ENCODE measurements at regions not wholly inside any gene's neighbourhood (a gene's known extent, or its start where the extent isn't known, plus 50 kb on each side); places are given as distances from the start of the nearest gene placed in this dataset.

- H3K4me3 Mint-ChIP-seq (ENCODE audit: unreplicated experiment): no peak overlapping the region
- no TSS peak for BruUV-seq (replicated peaks)
- no peak for DNase-seq
Measured at GRCh38 chr2:139162957-139163356, 382.8 kb upstream of the NXPH2 start.

GRCh38 chr2:139162456-139162855 is 382.3 kb upstream of the NXPH2 start:
- Mint-ChIP-seq H3K9me3 (ENCODE audit: unreplicated experiment) (no peaks in the 10 kb centered on the region), H3K4me3 (ENCODE audit: unreplicated experiment) (no peak overlapping the region), H3K36me3 (ENCODE audit: insufficient read depth, unreplicated experiment) (no peaks in the 10 kb centered on the region), H3K27me3 (ENCODE audit: insufficient read depth, unreplicated experiment) (no peaks in the 10 kb centered on the region), H3K4me1 (ENCODE audit: low read depth, unreplicated experiment) (no peaks in the 10 kb centered on the region), H3K27ac (ENCODE audit: unreplicated experiment) (no peak overlapping the region)
- intact Hi-C loops (cut with micrococcal nuclease; ENCODE audit: unreplicated experiment): no loop called here
- no TSS peak for BruUV-seq (replicated peaks)
- DNase-seq: no peak
- Histone ChIP-seq H3K27me3 (replicated peaks; ENCODE audit: control insufficient read depth, insufficient read depth, low read length) (no peaks in the 10 kb centered on the region), H3K4me3 (ENCODE audit: low read depth, low read length) (no peak overlapping the region), H3K36me3 (ENCODE audit: control insufficient read depth, insufficient read depth, low read length) (no peaks in the 10 kb centered on the region), H3K9me3 (no peaks in the 10 kb centered on the region), H3K4me1 (no peaks in the 10 kb centered on the region)
- POLR2A ChIA-PET: no interaction called here
- no peak for TF ChIP-seq CTCF (IDR thresholded peaks at IDR 0.05; ENCODE audit: insufficient read depth in 1 of 2, low read depth in 1 of 2, low read length in 1 of 2, severe bottlenecking in 1 of 2, unreplicated experiment in 1 of 2)
- CTCF ChIA-PET: no interaction called here

More at GRCh38 chr2:139162957-139163356, 382.8 kb upstream of the NXPH2 start:
- Mint-ChIP-seq H3K36me3 (ENCODE audit: insufficient read depth, unreplicated experiment) (no peaks in the 10 kb centered on the region), H3K27ac (ENCODE audit: unreplicated experiment) (no peak overlapping the region), H3K9me3 (ENCODE audit: unreplicated experiment) (no peaks in the 10 kb centered on the region), H3K27me3 (ENCODE audit: insufficient read depth, unreplicated experiment) (no peaks in the 10 kb centered on the region), H3K4me1 (ENCODE audit: low read depth, unreplicated experiment) (no peaks in the 10 kb centered on the region)
- Histone ChIP-seq H3K27me3 (replicated peaks; ENCODE audit: control insufficient read depth, insufficient read depth, low read length) (no peaks in the 10 kb centered on the region), H3K4me1 (no peaks in the 10 kb centered on the region), H3K4me3 (ENCODE audit: low read depth, low read length) (no peak overlapping the region), H3K36me3 (ENCODE audit: control insufficient read depth, insufficient read depth, low read length) (no peaks in the 10 kb centered on the region), H3K9me3 (no peaks in the 10 kb centered on the region)
- ChIA-PET CTCF (no interaction called here), POLR2A (no interaction called here)
- no peak for TF ChIP-seq CTCF (IDR thresholded peaks at IDR 0.05; ENCODE audit: insufficient read depth in 1 of 2, low read depth in 1 of 2, low read length in 1 of 2, severe bottlenecking in 1 of 2, unreplicated experiment in 1 of 2)
- intact Hi-C loops (cut with micrococcal nuclease; ENCODE audit: unreplicated experiment): no loop called here

- no peaks in the 10 kb centered on the region for H3K9me3 ChIP-seq
- H3K4me3 ChIP-seq (ENCODE audit: low read depth, low read length): no peak overlapping the region
- no TSS peak for BruUV-seq (replicated peaks)
- H3K4me1 ChIP-seq: no peaks in the 10 kb centered on the region
- no peak for DNase-seq
- ChIA-PET POLR2A (no interaction called here), CTCF (no interaction called here)
- H3K4me3 Mint-ChIP-seq (ENCODE audit: unreplicated experiment): no peak overlapping the region
- H3K36me3 ChIP-seq (ENCODE audit: control insufficient read depth, insufficient read depth, low read length): no peaks in the 10 kb centered on the region
- H3K27me3 Mint-ChIP-seq (ENCODE audit: insufficient read depth, unreplicated experiment): peaks cover 2% of the 10 kb centered on the region
- no peak overlapping the region for H3K27ac Mint-ChIP-seq (ENCODE audit: unreplicated experiment)
- no peaks in the 10 kb centered on the region for H3K27me3 ChIP-seq (replicated peaks; ENCODE audit: control insufficient read depth, insufficient read depth, low read length)
- peaks cover 4% of the 10 kb centered on the region for H3K4me1 Mint-ChIP-seq (ENCODE audit: low read depth, unreplicated experiment)
- H3K9me3 Mint-ChIP-seq (ENCODE audit: unreplicated experiment): no peaks in the 10 kb centered on the region
- H3K36me3 Mint-ChIP-seq (ENCODE audit: insufficient read depth, unreplicated experiment): no peaks in the 10 kb centered on the region
- intact Hi-C loops (cut with micrococcal nuclease; ENCODE audit: unreplicated experiment): no loop called here
- TF ChIP-seq CTCF (IDR thresholded peaks at IDR 0.05; ENCODE audit: insufficient read depth in 1 of 2, low read depth in 1 of 2, low read length in 1 of 2, severe bottlenecking in 1 of 2, unreplicated experiment in 1 of 2): no peak
Measured at GRCh38 chr2:139160836-139161235, 380.6 kb upstream of the NXPH2 start.

Measured in Caco-2 (cell line).